H9 (cell line): ENCODE measurements at regions not wholly inside any gene's neighbourhood (a gene's known extent, or its start where the extent isn't known, plus 50 kb on each side); places are given as distances from the start of the nearest gene placed in this dataset.

Source experiments
- DNase-seq: peaks from one replicate; pipeline ENCODE4 v3.0.0-alpha.2; 2017
- H2AFZ ChIP-seq: one replicate; pipeline ENCODE4 v1.6.1; 2013; ENCODE audit warnings: mild to moderate bottlenecking, low read length, control low read depth, moderate library complexity
- H2AK5ac ChIP-seq: 2 replicates; pipeline ENCODE4 v1.6.1; 2013; ENCODE audit warnings: low read length, control low read depth, mixed read lengths; ENCODE audit not compliant: insufficient read length
- H2BK120ac ChIP-seq: one replicate; pipeline ENCODE4 v1.6.1; 2013; ENCODE audit warnings: low read depth, mild to moderate bottlenecking, low read length, control low read depth, inconsistent platforms; ENCODE audit not compliant: poor library complexity, severe bottlenecking
- H2BK12ac ChIP-seq: 2 replicates; pipeline ENCODE4 v1.6.1; 2013; ENCODE audit warnings: low read length, control low read depth, mixed read lengths, low read depth; ENCODE audit not compliant: insufficient read length
- H2BK15ac ChIP-seq: 2 replicates; pipeline ENCODE4 v1.6.1; 2013; ENCODE audit warnings: low read depth, low read length, control low read depth
- H2BK20ac ChIP-seq: one replicate; pipeline ENCODE4 v1.6.1; 2013; ENCODE audit warnings: low read depth, mild to moderate bottlenecking, low read length, control low read depth, inconsistent platforms; ENCODE audit not compliant: poor library complexity, severe bottlenecking
- H2BK5ac ChIP-seq: 2 replicates; pipeline ENCODE4 v1.6.1; 2013; ENCODE audit warnings: low read length, control low read depth, mixed read lengths; ENCODE audit not compliant: insufficient read length
- H3K14ac ChIP-seq: 2 replicates; pipeline ENCODE4 v1.6.1; 2013; ENCODE audit warnings: low read length, control low read depth; ENCODE audit not compliant: insufficient read depth
- H3K18ac ChIP-seq: 2 replicates; pipeline ENCODE4 v1.6.1; 2013; ENCODE audit warnings: low read depth, mild to moderate bottlenecking, mixed read lengths, low read length, control low read depth; ENCODE audit not compliant: insufficient read length
- H3K23ac ChIP-seq: 2 replicates; pipeline ENCODE4 v1.6.1; 2013; ENCODE audit warnings: low read length, control low read depth, mixed read lengths, low read depth; ENCODE audit not compliant: insufficient read length
- H3K23me2 ChIP-seq: 2 replicates; pipeline ENCODE4 v1.6.1; 2013; ENCODE audit warnings: low read depth, mild to moderate bottlenecking, mixed read lengths, low read length, control low read depth; ENCODE audit not compliant: insufficient read length, poor library complexity, severe bottlenecking
- H3K27ac ChIP-seq: 2 replicates; pipeline ENCODE4 v1.5.1; 2013; ENCODE audit warnings: low read length, control low read depth, mixed read lengths, low read depth; ENCODE audit not compliant: insufficient read length
- H3K27me3 ChIP-seq: 2 replicates; pipeline ENCODE4 v1.6.1; 2013; ENCODE audit warnings: low read length, control low read depth, inconsistent platforms; ENCODE audit not compliant: insufficient read depth
- H3K4ac ChIP-seq: 2 replicates; pipeline ENCODE4 v1.6.1; 2013; ENCODE audit warnings: low read depth, mild to moderate bottlenecking, control low read depth, inconsistent platforms, low read length, moderate library complexity
- H3K4me1 ChIP-seq: 2 replicates; pipeline ENCODE4 v1.6.1; 2013; ENCODE audit warnings: low read length, control low read depth, inconsistent platforms; ENCODE audit not compliant: insufficient read depth
- H3K4me2 ChIP-seq: 2 replicates; pipeline ENCODE4 v1.6.1; 2013; ENCODE audit warnings: low read length, control low read depth, mixed read lengths; ENCODE audit not compliant: insufficient read length, insufficient read depth
- H3K56ac ChIP-seq: 2 replicates; pipeline ENCODE4 v1.6.1; 2013; ENCODE audit warnings: low read depth, mild to moderate bottlenecking, mixed read lengths, low read length, control low read depth; ENCODE audit not compliant: insufficient read length
- H3K79me1 ChIP-seq: 2 replicates; pipeline ENCODE4 v1.6.1; 2013; ENCODE audit warnings: low read depth, mild to moderate bottlenecking, moderate library complexity, low read length, control low read depth, inconsistent platforms; ENCODE audit not compliant: insufficient read depth, poor library complexity, severe bottlenecking
- H3K79me2 ChIP-seq: 2 replicates; pipeline ENCODE4 v1.6.1; 2013; ENCODE audit warnings: low read length, control low read depth, inconsistent platforms; ENCODE audit not compliant: insufficient read depth
- H3K9ac ChIP-seq: 2 replicates; pipeline ENCODE4 v1.6.1; 2013; ENCODE audit warnings: low read length, control low read depth, mixed read lengths; ENCODE audit not compliant: insufficient read length; ENCODE audit errors: extremely low read depth
- H3K9me3 ChIP-seq: one replicate; pipeline ENCODE4 v1.6.1; 2013; ENCODE audit warnings: low read depth, low read length, inconsistent platforms; ENCODE audit not compliant: control insufficient read depth
- H3T11ph ChIP-seq: one replicate; pipeline ENCODE4 v1.6.1; 2013; ENCODE audit warnings: mild to moderate bottlenecking, low read length, control low read depth, inconsistent platforms
- H4K20me1 ChIP-seq: one replicate; pipeline ENCODE4 v1.6.1; 2013; ENCODE audit not compliant: control insufficient read depth, insufficient read length, insufficient read depth
- H4K5ac ChIP-seq: 2 replicates; pipeline ENCODE4 v1.6.1; 2013; ENCODE audit warnings: low read depth, mild to moderate bottlenecking, mixed read lengths, low read length, control low read depth; ENCODE audit not compliant: insufficient read length
- H4K8ac ChIP-seq: replicated peaks from 2 replicates; pipeline ENCODE4 v1.6.1; 2013; ENCODE audit warnings: low read length, control low read depth, mixed read lengths, low read depth; ENCODE audit not compliant: insufficient read length
- H4K91ac ChIP-seq: 2 replicates; pipeline ENCODE4 v1.6.1; 2013; ENCODE audit warnings: low read depth, mild to moderate bottlenecking, moderate library complexity, mixed read lengths, low read length, control low read depth; ENCODE audit not compliant: insufficient read length
- H3K27ac Mint-ChIP-seq, 3 experiments: 2 replicates in 2 of 3; 3 replicates in 1 of 3; pipeline ENCODE4 v1.8.0; 2020 to 2021; ENCODE audit warnings: mixed read lengths in 3 of 3, mild to moderate bottlenecking in 1 of 3, moderate library complexity in 1 of 3
- H3K27me3 Mint-ChIP-seq: 2 replicates; pipeline ENCODE4 v1.8.0; 2021; ENCODE audit warnings: low read depth, mild to moderate bottlenecking, moderate library complexity, mixed read lengths
- H3K36me3 Mint-ChIP-seq, 3 experiments: 2 replicates in 2 of 3; 3 replicates in 1 of 3; pipeline ENCODE4 v1.8.0; 2020 to 2021; ENCODE audit warnings: low read depth in 3 of 3, mixed read lengths in 3 of 3; ENCODE audit not compliant: insufficient read depth in 1 of 3
- H3K4me1 Mint-ChIP-seq, 2 experiments: 2 replicates each; pipeline ENCODE4 v1.8.0; 2020; ENCODE audit warnings: mixed read lengths in 2 of 2
- H3K4me3 Mint-ChIP-seq, 2 experiments: 2 replicates in 1 of 2; 3 replicates in 1 of 2; pipeline ENCODE4 v1.8.0; 2020 to 2021; ENCODE audit warnings: mild to moderate bottlenecking in 2 of 2, mixed read lengths in 2 of 2, moderate library complexity in 1 of 2
- H3K9me3 Mint-ChIP-seq, 2 experiments: 2 replicates in 1 of 2; 3 replicates in 1 of 2; pipeline ENCODE4 v1.8.0; 2020; ENCODE audit warnings: mild to moderate bottlenecking in 2 of 2, mixed read lengths in 2 of 2, moderate library complexity in 1 of 2
- CTCF ChIP-seq: fragments of 200-600 bp; sonication (generic); conservative IDR thresholded peaks from 3 replicates; pipeline ENCODE4 v1.8.0; 2021; ENCODE audit warnings: antibody characterized with exemption, mild to moderate bottlenecking
- WGBS: extraction: QIAGEN DNeasy Blood & Tissue Kit; methylation state at CpG from one replicate; pipeline ENCODE4 v1.1.7; 2013; ENCODE audit warnings: missing lambda C conversion rate, low lambda C conversion rate, mixed read lengths; ENCODE audit not compliant: insufficient read length; ENCODE audit errors: extremely low coverage; 5-methylcytosine and 5-hydroxymethylcytosine counted together

GRCh38 chr3:30400926-30401325, 205.5 kb upstream of the TGFBR2 start:
- H2AK5ac ChIP-seq, result no peak overlapping the region
- no peak overlapping the region for H2BK120ac ChIP-seq
- H3K27ac Mint-ChIP-seq, result no peak overlapping the region
- no peaks in the 10 kb centered on the region for H3K27me3 Mint-ChIP-seq
- no peak overlapping the region for H3K27ac ChIP-seq
- H3K4me2 ChIP-seq, result no peak overlapping the region
- no peak overlapping the region for H2BK15ac ChIP-seq
- no peak overlapping the region for H3K4me3 Mint-ChIP-seq
- no peak overlapping the region for H3K4ac ChIP-seq
- H3K79me1 ChIP-seq, result no peaks in the 10 kb centered on the region
- H4K20me1 ChIP-seq, result no peaks in the 10 kb centered on the region
- H3K9ac ChIP-seq, result no peak overlapping the region
- H4K5ac ChIP-seq, result no peak overlapping the region
- no peak overlapping the region for H3T11ph ChIP-seq
- H3K4me1 Mint-ChIP-seq, result peaks cover 5 to 13% of the 10 kb centered on the region in 2 experiments
- H2BK5ac ChIP-seq, result no peak overlapping the region
- H2BK20ac ChIP-seq, result no peak overlapping the region
- no peaks in the 10 kb centered on the region for H3K9me3 Mint-ChIP-seq
- H3K4me1 ChIP-seq, result no peaks in the 10 kb centered on the region; the same call in 1 of the 2 replicates
- no peak overlapping the region for H3K23ac ChIP-seq
- no peak overlapping the region for H3K56ac ChIP-seq
- H3K23me2 ChIP-seq, result no peaks in the 10 kb centered on the region
- H3K36me3 Mint-ChIP-seq, result no peaks in the 10 kb centered on the region; a peak in 1 of 7 replicates
- H3K18ac ChIP-seq, result no peak overlapping the region
- no peak for TF ChIP-seq CTCF
- no peak overlapping the region for H3K14ac ChIP-seq
- no peaks in the 10 kb centered on the region; the same call in 1 of the 2 replicates for H3K79me2 ChIP-seq
- no peak overlapping the region for H2BK12ac ChIP-seq
- no peak overlapping the region for H2AFZ ChIP-seq
- no peak overlapping the region for H4K91ac ChIP-seq
- H3K27me3 ChIP-seq, result no peaks in the 10 kb centered on the region
- no peak for DNase-seq
- H4K8ac ChIP-seq, result no peak overlapping the region
- WGBS, result no CpG with 5 or more reads among the region's 3 CpGs
- no peaks in the 10 kb centered on the region for H3K9me3 ChIP-seq
